Loucy (cell line): ENCODE measurements at regions not wholly inside any gene's neighbourhood (a gene's known extent, or its start where the extent isn't known, plus 50 kb on each side); places are given as distances from the start of the nearest gene placed in this dataset.
A peak's percentile ranks its signal among the peaks of the same experiment; 100 is the strongest.

Experiments
- CTCF ChIP-seq: fragments of 200-600 bp; sonication (generic); conservative IDR thresholded peaks from 2 replicates; pipeline ENCODE4 v1.5.1; 2014; ENCODE audit warnings: mild to moderate bottlenecking, antibody characterized with exemption, low read length
- EZH2phosphoT487 ChIP-seq: fragments of 200-600 bp; IDR thresholded peaks from 2 replicates; pipeline ENCODE4 v1.6.1; 2018; ENCODE audit warnings: antibody characterized with exemption, mild to moderate bottlenecking, moderate library complexity, borderline replicate concordance

GRCh38 chr13:81540777-81541176, 1199.9 kb upstream of the SPRY2 start:
- TF ChIP-seq CTCF (peak; percentile 66), EZH2phosphoT487 (no peak)
